ENCODE measurements at regions not wholly inside any gene's neighbourhood (a gene's known extent, or its start where the extent isn't known, plus 50 kb on each side); places are given as distances from the start of the nearest gene placed in this dataset.

- ATAC-seq (no peak), DNase-seq (ENCODE audit: low read depth, low spot score) (no peak), FAIRE-seq (no peak)
- Histone ChIP-seq H3K4me3 (no peak overlapping the region), H3K36me3 (ENCODE audit: control insufficient read depth in 2 of 2, insufficient read depth in 2 of 2, low read length in 1 of 2) (no peaks in the 10 kb centered on the region), H3K79me2 (ENCODE audit: control insufficient read depth, insufficient read depth, low read length) (no peaks in the 10 kb centered on the region), H2AFZ (ENCODE audit: control insufficient read depth, low read depth, low read length) (no peak overlapping the region), H3K4me2 (ENCODE audit: control insufficient read depth, insufficient read depth) (no peak overlapping the region), H4K20me1 (ENCODE audit: control insufficient read depth, insufficient read depth) (no peaks in the 10 kb centered on the region), H3K27me3 (replicated peaks in 1 of 2; ENCODE audit: control insufficient read depth in 2 of 2, insufficient read depth in 2 of 2, low read length in 1 of 2) (no peaks in the 10 kb centered on the region), H3K9ac (ENCODE audit: control insufficient read depth, insufficient read depth, low read length) (no peak overlapping the region), H3K4me1 (ENCODE audit: control insufficient read depth, insufficient read depth, low read length) (no peaks in the 10 kb centered on the region), H3K9me3 (replicated peaks; ENCODE audit: control insufficient read depth, insufficient read depth, low read length) (no peaks in the 10 kb centered on the region), H3K27ac (ENCODE audit: control insufficient read depth, insufficient read depth) (no peak overlapping the region)
- no TSS peak for BruUV-seq (replicated peaks)
- POLR2A ChIA-PET: no interaction called here
- SMC1A ChIA-PET (ENCODE audit: uncharacterized antibody, unreplicated experiment): no interaction called here
- TF ChIP-seq CUX1 (IDR thresholded peaks at IDR 0.05; ENCODE audit: insufficient replicate concordance, low read depth, low read length): no peak
- TF ChIP-seq SMAD1 (IDR thresholded peaks at IDR 0.05; ENCODE audit: low read depth, partially characterized antibody): no peak
- no peak for TF ChIP-seq ZZZ3 (IDR thresholded peaks at IDR 0.05; ENCODE audit: control insufficient read depth, insufficient read length, low read depth)
- TF ChIP-seq HSF1 (IDR thresholded peaks at IDR 0.05; ENCODE audit: low read depth, low read length): no peak
- RAD21 ChIA-PET (ENCODE audit: unreplicated experiment): interaction anchor here (2.5 kb wide), 1 partner anchor 76 kb away, joined by 7 read pairs; no protein-coding TSS in a partner anchor
- in situ Hi-C loops (cut with MboI) (no loop called here), intact Hi-C loops (cut with micrococcal nuclease; ENCODE audit: unreplicated experiment) (no loop called here)
- CTCF ChIA-PET: interaction anchor here (0.6 kb wide), 1 partner anchor 1917 kb away, joined by 3 read pairs; no protein-coding TSS in a partner anchor
Observed at GRCh38 chr9:80804873-80805272, 884.5 kb downstream of the TLE1 start.

Data from GM12878 (cell line).